ENCODE measurements at regions not wholly inside any gene's neighbourhood (a gene's known extent, or its start where the extent isn't known, plus 50 kb on each side); places are given as distances from the start of the nearest gene placed in this dataset.

DNA sequence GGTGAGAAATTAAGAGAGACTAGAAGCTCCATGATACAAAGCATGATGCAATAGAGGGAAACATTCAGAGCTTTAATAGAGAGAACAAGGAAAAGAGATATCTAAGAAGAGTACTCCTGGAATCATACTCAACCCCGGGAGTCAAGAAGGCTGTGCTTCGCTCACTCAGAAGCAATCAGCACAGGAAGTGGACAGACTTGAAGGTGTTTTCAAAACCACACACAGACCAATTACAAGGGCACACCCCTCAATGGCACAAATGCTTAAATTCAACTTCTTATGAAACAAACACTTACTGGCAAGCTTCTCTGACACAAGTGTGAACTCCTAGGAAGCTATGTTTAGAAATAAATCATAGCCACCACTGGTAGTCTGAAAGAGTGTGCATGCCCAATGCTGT is 462.3 kb downstream of the GABRG2 start:
- no peaks in the 10 kb centered on the region for H3K36me3 ChIP-seq (ENCODE audit: insufficient read depth, low read length)
- no peaks in the 10 kb centered on the region for H3K9me3 ChIP-seq (ENCODE audit: low read length)
- H3K27ac ChIP-seq (ENCODE audit: low read length) = no peak overlapping the region
- H2AFZ ChIP-seq (ENCODE audit: low read depth, low read length) = no peak overlapping the region
- no peaks in the 10 kb centered on the region for H3F3A ChIP-seq (ENCODE audit: insufficient read depth, low read length, poor library complexity, severe bottlenecking)
- no peaks in the 10 kb centered on the region for H3K27me3 ChIP-seq (ENCODE audit: insufficient read depth, low read depth, low read length)
- H4K20me1 ChIP-seq (ENCODE audit: insufficient read depth) = no peaks in the 10 kb centered on the region
- TF ChIP-seq, protein P1, sequence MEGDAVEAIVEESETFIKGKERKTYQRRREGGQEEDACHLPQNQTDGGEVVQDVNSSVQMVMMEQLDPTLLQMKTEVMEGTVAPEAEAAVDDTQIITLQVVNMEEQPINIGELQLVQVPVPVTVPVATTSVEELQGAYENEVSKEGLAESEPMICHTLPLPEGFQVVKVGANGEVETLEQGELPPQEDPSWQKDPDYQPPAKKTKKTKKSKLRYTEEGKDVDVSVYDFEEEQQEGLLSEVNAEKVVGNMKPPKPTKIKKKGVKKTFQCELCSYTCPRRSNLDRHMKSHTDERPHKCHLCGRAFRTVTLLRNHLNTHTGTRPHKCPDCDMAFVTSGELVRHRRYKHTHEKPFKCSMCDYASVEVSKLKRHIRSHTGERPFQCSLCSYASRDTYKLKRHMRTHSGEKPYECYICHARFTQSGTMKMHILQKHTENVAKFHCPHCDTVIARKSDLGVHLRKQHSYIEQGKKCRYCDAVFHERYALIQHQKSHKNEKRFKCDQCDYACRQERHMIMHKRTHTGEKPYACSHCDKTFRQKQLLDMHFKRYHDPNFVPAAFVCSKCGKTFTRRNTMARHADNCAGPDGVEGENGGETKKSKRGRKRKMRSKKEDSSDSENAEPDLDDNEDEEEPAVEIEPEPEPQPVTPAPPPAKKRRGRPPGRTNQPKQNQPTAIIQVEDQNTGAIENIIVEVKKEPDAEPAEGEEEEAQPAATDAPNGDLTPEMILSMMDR (IDR thresholded peaks at IDR 0.05; ENCODE audit: poor library complexity, severe bottlenecking) = no peak
- TF ChIP-seq, protein P2, sequence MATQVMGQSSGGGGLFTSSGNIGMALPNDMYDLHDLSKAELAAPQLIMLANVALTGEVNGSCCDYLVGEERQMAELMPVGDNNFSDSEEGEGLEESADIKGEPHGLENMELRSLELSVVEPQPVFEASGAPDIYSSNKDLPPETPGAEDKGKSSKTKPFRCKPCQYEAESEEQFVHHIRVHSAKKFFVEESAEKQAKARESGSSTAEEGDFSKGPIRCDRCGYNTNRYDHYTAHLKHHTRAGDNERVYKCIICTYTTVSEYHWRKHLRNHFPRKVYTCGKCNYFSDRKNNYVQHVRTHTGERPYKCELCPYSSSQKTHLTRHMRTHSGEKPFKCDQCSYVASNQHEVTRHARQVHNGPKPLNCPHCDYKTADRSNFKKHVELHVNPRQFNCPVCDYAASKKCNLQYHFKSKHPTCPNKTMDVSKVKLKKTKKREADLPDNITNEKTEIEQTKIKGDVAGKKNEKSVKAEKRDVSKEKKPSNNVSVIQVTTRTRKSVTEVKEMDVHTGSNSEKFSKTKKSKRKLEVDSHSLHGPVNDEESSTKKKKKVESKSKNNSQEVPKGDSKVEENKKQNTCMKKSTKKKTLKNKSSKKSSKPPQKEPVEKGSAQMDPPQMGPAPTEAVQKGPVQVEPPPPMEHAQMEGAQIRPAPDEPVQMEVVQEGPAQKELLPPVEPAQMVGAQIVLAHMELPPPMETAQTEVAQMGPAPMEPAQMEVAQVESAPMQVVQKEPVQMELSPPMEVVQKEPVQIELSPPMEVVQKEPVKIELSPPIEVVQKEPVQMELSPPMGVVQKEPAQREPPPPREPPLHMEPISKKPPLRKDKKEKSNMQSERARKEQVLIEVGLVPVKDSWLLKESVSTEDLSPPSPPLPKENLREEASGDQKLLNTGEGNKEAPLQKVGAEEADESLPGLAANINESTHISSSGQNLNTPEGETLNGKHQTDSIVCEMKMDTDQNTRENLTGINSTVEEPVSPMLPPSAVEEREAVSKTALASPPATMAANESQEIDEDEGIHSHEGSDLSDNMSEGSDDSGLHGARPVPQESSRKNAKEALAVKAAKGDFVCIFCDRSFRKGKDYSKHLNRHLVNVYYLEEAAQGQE (IDR thresholded peaks at IDR 0.05; ENCODE audit: borderline replicate concordance) = no peak
- TF ChIP-seq TAF1 (IDR thresholded peaks at IDR 0.05; ENCODE audit: low read depth) = no peak
- no peak for TF ChIP-seq MXI1 (conservative IDR thresholded peaks at IDR 0.05; ENCODE audit: poor library complexity, severe bottlenecking)
- no peak for TF ChIP-seq EZH2 (IDR thresholded peaks at IDR 0.05; ENCODE audit: borderline replicate concordance, insufficient read depth, low read length, poor library complexity, severe bottlenecking)
- TF ChIP-seq RAD21 (conservative IDR thresholded peaks at IDR 0.05) = no peak
- TF ChIP-seq EP300 (conservative IDR thresholded peaks at IDR 0.05; ENCODE audit: poor library complexity, severe bottlenecking) = no peak
- TF ChIP-seq SMC3 (conservative IDR thresholded peaks at IDR 0.05; ENCODE audit: poor library complexity) = no peak
- TF ChIP-seq POLR2AphosphoS5 (IDR thresholded peaks at IDR 0.05) = no peak
- H3K4me3 ChIP-seq (ENCODE audit: low read length) = no peak overlapping the region
- no peak overlapping the region for H3K4me2 ChIP-seq (ENCODE audit: low read length)
- H3K9me2 ChIP-seq (ENCODE audit: insufficient read depth, low read length) = no peaks in the 10 kb centered on the region
- H3K9ac ChIP-seq (ENCODE audit: low read length) = no peak overlapping the region
- H3K79me2 ChIP-seq (replicated peaks; ENCODE audit: insufficient read depth, low read length) = no peaks in the 10 kb centered on the region

DNA sequence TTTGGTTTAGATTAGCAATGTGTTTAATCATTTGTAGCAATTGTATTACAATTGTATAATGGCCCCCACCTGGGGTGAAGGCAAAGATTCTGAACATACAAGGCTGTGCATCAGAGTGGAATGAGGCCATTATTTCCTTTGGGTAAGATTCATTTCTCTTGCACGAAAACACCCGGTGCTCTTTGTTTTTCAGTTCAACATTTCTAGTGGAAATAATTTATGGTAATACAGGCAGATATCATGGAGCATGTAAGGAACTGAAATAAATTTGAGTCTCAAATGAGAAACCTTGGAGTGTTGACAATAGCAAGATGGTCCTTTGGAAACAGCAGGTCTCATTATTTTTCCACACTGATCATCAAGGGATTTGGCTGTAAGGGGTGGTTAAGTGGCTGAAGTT is 475.9 kb downstream of the GABRG2 start:
- Histone ChIP-seq H3K4me3 (ENCODE audit: low read length) (peak overlapping the region; percentile 46), H2AFZ (ENCODE audit: low read depth, low read length) (no peak overlapping the region), H3K9ac (ENCODE audit: low read length) (peak overlapping the region; percentile 34), H3K4me2 (ENCODE audit: low read length) (peak overlapping the region; percentile 15), H3K9me2 (ENCODE audit: insufficient read depth, low read length) (no peaks in the 10 kb centered on the region), H3K27ac (ENCODE audit: low read length) (peak overlapping the region; percentile 81), H3K9me3 (ENCODE audit: low read length) (no peaks in the 10 kb centered on the region), H3K27me3 (ENCODE audit: insufficient read depth, low read depth, low read length) (no peaks in the 10 kb centered on the region), H3F3A (ENCODE audit: insufficient read depth, low read length, poor library complexity, severe bottlenecking) (peaks cover 4% of the 10 kb centered on the region), H3K36me3 (ENCODE audit: insufficient read depth, low read length) (no peaks in the 10 kb centered on the region), H4K20me1 (ENCODE audit: insufficient read depth) (no peaks in the 10 kb centered on the region), H3K79me2 (replicated peaks; ENCODE audit: insufficient read depth, low read length) (no peaks in the 10 kb centered on the region)
- no peak for TF ChIP-seq EZH2 (IDR thresholded peaks at IDR 0.05; ENCODE audit: borderline replicate concordance, insufficient read depth, low read length, poor library complexity, severe bottlenecking)
- TF ChIP-seq POLR2AphosphoS5 (IDR thresholded peaks at IDR 0.05) = no peak
- TF ChIP-seq MXI1 (conservative IDR thresholded peaks at IDR 0.05; ENCODE audit: poor library complexity, severe bottlenecking) = no peak
- TF ChIP-seq EP300 (conservative IDR thresholded peaks at IDR 0.05; ENCODE audit: poor library complexity, severe bottlenecking) = peak; percentile 21
- TF ChIP-seq, protein P2 (IDR thresholded peaks at IDR 0.05; ENCODE audit: borderline replicate concordance) = no peak
- TF ChIP-seq, protein P1 (IDR thresholded peaks at IDR 0.05; ENCODE audit: poor library complexity, severe bottlenecking) = no peak
- peak; percentile 23 for TF ChIP-seq RAD21 (conservative IDR thresholded peaks at IDR 0.05)
- TF ChIP-seq SMC3 (conservative IDR thresholded peaks at IDR 0.05; ENCODE audit: poor library complexity) = no peak
- TF ChIP-seq TAF1 (IDR thresholded peaks at IDR 0.05; ENCODE audit: low read depth) = no peak

All from neural cell (in vitro differentiated cells).